Body of pancreas (tissue), 4 donors: ENCODE measurements at regions not wholly inside any gene's neighbourhood (a gene's known extent, or its start where the extent isn't known, plus 50 kb on each side); places are given as distances from the start of the nearest gene placed in this dataset.

Experiments
- ATAC-seq: fragments of 150-250 bp; one replicate; pipeline ENCODE4 v1.9.1; 2016
- DNase-seq, 4 donors: peaks; one replicate each; pipeline ENCODE4 v3.0.0-alpha.2; 2019
- H3K27ac ChIP-seq, 4 donors: fragments of 200-600 bp; sonication (generic); 1 replicate in 3 of 4; 2 replicates in 1 of 4; pipeline versions ENCODE4 v1.5.1 to v1.6.1; 2016 to 2019; ENCODE audit warnings: mild to moderate bottlenecking in 1 of 4, mixed read lengths in 1 of 4, moderate library complexity in 1 of 4
- H3K27me3 ChIP-seq, 2 donors: fragments of 200-600 bp; sonication (generic); one replicate each; pipeline ENCODE4 v1.6.0; 2016; ENCODE audit warnings: mild to moderate bottlenecking in 1 of 2
- H3K36me3 ChIP-seq, 2 donors: fragments of 200-600 bp; sonication (generic); replicated peaks in 1 of 2; 2 replicates each; pipeline ENCODE4 v1.5.1; 2016; ENCODE audit warnings: low read depth in 2 of 2; ENCODE audit not compliant: insufficient read depth in 1 of 2
- H3K4me1 ChIP-seq: fragments of 200-600 bp; sonication (generic); one replicate; pipeline ENCODE4 v1.6.0; 2016
- H3K4me3 ChIP-seq, 2 donors: fragments of 200-600 bp; sonication (generic); 1 replicate in 1 of 2; 2 replicates in 1 of 2; pipeline ENCODE4 v1.5.1; 2016 to 2019
- H3K9me3 ChIP-seq, 3 donors: fragments of 200-600 bp; sonication (generic); 1 replicate in 2 of 3; 2 replicates in 1 of 3; pipeline ENCODE4 v1.5.1; 2016
- CTCF ChIP-seq, 7 experiments: fragments of 450-650 bp in 4 of 7; fragments of 200-600 bp in 3 of 7; sonication (generic) in 3 of 7; IDR thresholded peaks; one replicate each; pipeline ENCODE4 v1.5.1; 2016 to 2019; ENCODE audit warnings: antibody characterized with exemption in 7 of 7
- POLR2A ChIP-seq, 3 donors: fragments of 450-650 bp; IDR thresholded peaks; one replicate each; pipeline ENCODE4 v1.6.1; 2016; ENCODE audit warnings: antibody characterized with exemption in 3 of 3, mild to moderate bottlenecking in 2 of 3
- WGBS, 2 donors: methylation state at CpG; one replicate each; pipeline ENCODE4 v1.1.5; 2017; 5-methylcytosine and 5-hydroxymethylcytosine counted together
- intact Hi-C: fragments of 100-400 bp; cut with DNase I; formaldehyde crosslinking; loops from one replicate; pipeline ENCODE4 v1.15.1; 2023

DNA sequence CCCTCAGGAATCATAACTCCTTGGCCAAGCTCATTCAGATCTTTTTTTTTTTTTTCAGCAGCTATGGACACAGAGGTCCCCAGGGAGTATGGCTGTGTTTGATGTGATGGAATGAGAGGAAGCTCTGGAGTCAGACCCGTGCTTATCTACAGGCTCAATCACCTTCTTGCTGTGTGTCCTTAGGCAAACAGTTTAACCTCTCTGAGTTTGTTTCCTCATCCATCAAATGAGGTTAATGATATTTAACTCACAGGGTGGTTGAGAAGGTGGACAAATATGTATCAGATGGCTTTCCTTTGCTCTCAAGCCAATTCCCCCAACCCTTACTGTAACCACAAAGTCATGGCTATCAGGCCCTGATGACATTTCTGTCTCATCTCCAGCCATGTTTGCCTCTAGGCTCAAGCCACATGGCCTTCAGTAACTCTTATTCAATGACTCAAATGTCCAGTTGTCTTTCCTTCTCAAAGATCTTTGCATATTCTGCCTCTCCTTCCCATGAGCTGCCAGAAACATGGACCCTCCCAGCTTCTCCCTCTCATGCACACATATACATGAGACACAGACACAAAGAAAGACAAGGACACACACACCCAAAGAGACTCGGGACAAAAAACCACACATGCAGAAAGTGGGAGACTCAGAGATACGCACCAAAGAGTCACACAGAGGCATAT, 303.5 kb upstream of the KAZN start:
- H3K4me1 ChIP-seq = no peaks in the 10 kb centered on the region
- H3K36me3 ChIP-seq = no peaks in the 10 kb centered on the region
- H3K9me3 ChIP-seq = no peaks in the 10 kb centered on the region
- intact Hi-C loops = no loop called here
- DNase-seq = no peak
- WGBS, 2 donors = 45 to 60% methylated on average over 3 of the region's 3 CpGs
- H3K27me3 ChIP-seq = no peaks in the 10 kb centered on the region
- no peak overlapping the region for H3K27ac ChIP-seq
- TF ChIP-seq CTCF (IDR thresholded peaks at IDR 0.05) (no peak), POLR2A (IDR thresholded peaks at IDR 0.05) (no peak)
- H3K4me3 ChIP-seq = no peak overlapping the region
- ATAC-seq = no peak

DNA sequence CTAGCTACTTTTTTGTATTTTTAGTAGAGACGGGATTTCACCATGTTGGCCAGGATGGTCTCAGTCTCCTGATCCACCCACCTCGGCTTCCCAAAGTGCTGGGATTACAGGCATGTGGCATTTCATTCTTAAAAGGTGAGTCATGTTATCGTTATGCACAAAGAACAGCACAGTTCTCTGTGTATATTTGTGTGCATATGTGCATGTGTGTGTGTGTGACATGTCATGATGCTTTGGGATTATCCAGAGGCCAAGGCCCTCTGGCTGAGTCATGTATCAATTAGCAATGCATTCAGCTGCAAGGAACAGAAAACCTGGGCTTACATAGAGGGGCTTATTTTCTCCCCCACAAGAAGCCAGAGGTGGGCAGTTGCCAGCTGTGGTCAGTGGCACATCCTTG, 301.7 kb upstream of the KAZN start:
- Histone ChIP-seq H3K4me1 (no peaks in the 10 kb centered on the region), H3K27me3 (no peaks in the 10 kb centered on the region), H3K9me3 (no peaks in the 10 kb centered on the region), H3K36me3 (no peaks in the 10 kb centered on the region), H3K4me3 (no peak overlapping the region), H3K27ac (no peak overlapping the region)
- TF ChIP-seq POLR2A (IDR thresholded peaks at IDR 0.05) (no peak), CTCF (IDR thresholded peaks at IDR 0.05) (no peak)
- ATAC-seq = no peak
- no peak for DNase-seq
- intact Hi-C loops = no loop called here
- WGBS, 2 donors = 64 to 78% methylated on average over 3 of the region's 3 CpGs

- no peak overlapping the region for H3K4me3 ChIP-seq
- ATAC-seq (no peak), DNase-seq (no peak)
- no peaks in the 10 kb centered on the region for H3K4me1 ChIP-seq
- no peaks in the 10 kb centered on the region for H3K9me3 ChIP-seq
- H3K36me3 ChIP-seq = no peaks in the 10 kb centered on the region
- H3K27me3 ChIP-seq = no peaks in the 10 kb centered on the region
- intact Hi-C loops = no loop called here
- TF ChIP-seq CTCF (IDR thresholded peaks at IDR 0.05) = no peak
- WGBS, 2 donors = 70 to 85% methylated on average over 3 of the region's 3 CpGs
- no peak overlapping the region for H3K27ac ChIP-seq
Measured at GRCh38 chr1:14297356-14297755, 301.1 kb upstream of the KAZN start.

GRCh38 chr1:14298806-14299205, 299.7 kb upstream of the KAZN start:
- intact Hi-C loops = no loop called here
- no peak for TF ChIP-seq POLR2A (IDR thresholded peaks at IDR 0.05)
- TF ChIP-seq CTCF (IDR thresholded peaks at IDR 0.05) = no peak
- no peak overlapping the region for H3K27ac ChIP-seq
- no peaks in the 10 kb centered on the region for H3K27me3 ChIP-seq
- H3K4me3 ChIP-seq = no peak overlapping the region
- H3K36me3 ChIP-seq = no peaks in the 10 kb centered on the region
- 72 to 76% methylated on average over 5 of the region's 5 CpGs for WGBS, 2 donors
- H3K4me1 ChIP-seq = no peaks in the 10 kb centered on the region
- no peak for ATAC-seq
- no peaks in the 10 kb centered on the region for H3K9me3 ChIP-seq
- DNase-seq = no peak

DNA sequence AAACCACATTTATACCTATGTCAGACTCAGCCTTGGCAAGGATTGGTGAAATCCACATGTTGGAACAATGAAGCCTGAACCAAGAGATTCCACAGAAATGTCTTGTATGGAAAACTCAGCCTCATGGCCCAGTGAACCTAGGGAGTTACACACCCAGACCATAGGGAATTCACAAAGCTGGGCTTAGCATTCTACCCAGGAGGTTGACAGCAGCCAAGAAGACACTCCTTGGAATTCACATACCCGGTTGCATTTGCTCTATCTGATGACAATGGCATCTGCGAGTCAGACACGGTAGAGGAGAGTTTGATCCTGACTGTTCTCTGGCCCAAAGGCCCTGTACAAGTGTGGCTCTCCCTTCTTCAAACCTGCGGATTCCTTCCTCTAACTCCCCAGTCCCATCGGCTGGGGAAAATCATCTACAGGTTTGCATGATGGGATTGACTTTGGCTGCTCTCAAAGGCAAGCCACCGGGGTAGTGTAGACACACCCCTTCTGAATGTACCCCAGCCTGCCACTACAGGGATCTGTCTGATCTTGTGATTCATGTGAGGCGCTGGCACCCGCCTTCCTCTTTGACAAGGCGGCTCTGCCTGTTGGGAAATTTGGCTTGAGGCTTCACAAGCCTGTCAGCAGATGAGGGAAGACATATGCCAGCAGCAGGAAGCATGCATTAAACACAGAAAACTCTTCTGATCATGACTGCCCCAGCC, 297.3 kb upstream of the KAZN start:
- Histone ChIP-seq H3K36me3 (no peaks in the 10 kb centered on the region), H3K9me3 (no peaks in the 10 kb centered on the region), H3K4me3 (no peak overlapping the region), H3K27ac (no peak overlapping the region), H3K27me3 (no peaks in the 10 kb centered on the region), H3K4me1 (no peaks in the 10 kb centered on the region)
- 55 to 79% methylated on average over 7 to 9 of the region's 9 CpGs for WGBS, 2 donors
- no peak for ATAC-seq
- TF ChIP-seq CTCF (IDR thresholded peaks at IDR 0.05) = no peak
- TF ChIP-seq POLR2A (IDR thresholded peaks at IDR 0.05) = no peak
- DNase-seq = no peak
- intact Hi-C loops = no loop called here
